GM04503 (cell line): ENCODE measurements at regions not wholly inside any gene's neighbourhood (a gene's known extent, or its start where the extent isn't known, plus 50 kb on each side); places are given as distances from the start of the nearest gene placed in this dataset.
"Not testable (repeated sequence)": the region's sequence is repeated elsewhere in the genome, so short reads cannot be mapped to it uniquely, and the experiment has no call there.

Experiments
- DNase-seq: peaks from one replicate; pipeline ENCODE4 v3.0.0-alpha.2; 2012; ENCODE audit warnings: low read depth

DNA sequence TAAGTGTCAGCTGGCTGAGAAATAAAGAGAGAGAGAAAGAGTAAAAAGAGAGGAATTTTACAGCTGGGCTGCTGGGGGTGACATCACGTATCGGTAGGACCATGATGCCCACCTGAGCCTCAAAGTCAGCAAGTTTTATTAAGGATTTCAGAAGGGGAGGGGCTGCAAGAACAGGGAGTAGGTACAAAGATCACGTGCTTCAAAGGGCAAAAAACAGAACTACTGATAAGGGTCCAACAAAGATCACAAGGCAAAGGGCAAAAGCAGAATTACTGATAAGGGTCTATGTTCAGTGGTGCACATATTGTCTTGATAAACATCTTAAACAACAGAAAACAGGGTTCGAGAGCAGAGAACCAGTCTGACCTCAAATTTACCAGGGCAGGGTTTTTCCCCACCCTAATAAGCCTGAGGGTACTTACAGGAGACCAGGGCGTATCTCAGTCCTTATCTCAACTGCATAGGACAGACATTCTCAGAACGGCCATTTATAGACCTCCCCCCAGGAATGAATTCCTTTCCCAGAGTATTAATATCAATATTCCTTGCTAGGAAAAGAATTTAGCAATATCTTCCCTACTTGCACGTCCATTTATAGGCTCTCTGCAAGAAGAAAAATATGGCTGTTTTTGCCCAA, 128.3 kb upstream of the PZP start:
- not testable (repeated sequence) for DNase-seq

DNA sequence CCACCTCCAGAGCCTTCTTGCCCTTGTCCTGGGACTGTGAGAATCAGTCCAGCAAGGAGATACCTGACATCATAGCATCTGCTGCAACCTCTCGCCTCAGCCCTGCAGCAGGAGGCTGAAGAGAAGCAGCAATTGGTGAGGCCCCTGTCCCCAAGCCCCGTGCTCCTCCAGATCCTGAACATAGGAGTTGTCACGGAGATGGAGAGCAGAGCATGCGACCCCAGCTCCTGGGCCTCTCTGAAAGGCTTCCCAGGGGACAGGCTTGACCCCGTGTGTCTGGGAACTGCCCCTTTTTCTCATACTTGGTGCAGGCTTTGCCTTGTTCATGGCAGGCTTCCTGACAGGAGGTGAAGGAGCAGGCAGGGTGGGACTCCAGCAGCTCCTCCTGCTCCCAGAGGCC, 127.7 kb upstream of the PZP start:
- no peak for DNase-seq

DNA sequence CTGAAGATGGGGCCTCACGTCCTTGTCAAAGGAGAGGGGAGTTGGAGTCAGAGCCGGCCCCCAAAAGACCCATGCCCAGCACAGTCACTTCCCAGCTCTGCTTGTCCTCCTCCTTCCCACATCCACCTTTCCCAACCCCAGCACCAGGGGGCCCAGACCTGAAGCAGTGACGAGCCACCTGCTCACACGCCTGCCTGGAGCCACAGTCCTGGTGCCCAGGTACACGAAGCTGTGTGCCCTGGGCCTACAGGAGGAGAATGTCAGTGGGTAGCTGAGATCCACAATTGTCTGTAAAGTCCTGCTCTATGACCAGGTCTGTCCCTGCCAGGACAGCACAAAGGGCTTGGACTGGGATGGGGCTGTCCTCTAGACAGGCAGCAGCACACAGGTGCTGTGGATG, 126.8 kb upstream of the PZP start:
- no peak for DNase-seq

DNA sequence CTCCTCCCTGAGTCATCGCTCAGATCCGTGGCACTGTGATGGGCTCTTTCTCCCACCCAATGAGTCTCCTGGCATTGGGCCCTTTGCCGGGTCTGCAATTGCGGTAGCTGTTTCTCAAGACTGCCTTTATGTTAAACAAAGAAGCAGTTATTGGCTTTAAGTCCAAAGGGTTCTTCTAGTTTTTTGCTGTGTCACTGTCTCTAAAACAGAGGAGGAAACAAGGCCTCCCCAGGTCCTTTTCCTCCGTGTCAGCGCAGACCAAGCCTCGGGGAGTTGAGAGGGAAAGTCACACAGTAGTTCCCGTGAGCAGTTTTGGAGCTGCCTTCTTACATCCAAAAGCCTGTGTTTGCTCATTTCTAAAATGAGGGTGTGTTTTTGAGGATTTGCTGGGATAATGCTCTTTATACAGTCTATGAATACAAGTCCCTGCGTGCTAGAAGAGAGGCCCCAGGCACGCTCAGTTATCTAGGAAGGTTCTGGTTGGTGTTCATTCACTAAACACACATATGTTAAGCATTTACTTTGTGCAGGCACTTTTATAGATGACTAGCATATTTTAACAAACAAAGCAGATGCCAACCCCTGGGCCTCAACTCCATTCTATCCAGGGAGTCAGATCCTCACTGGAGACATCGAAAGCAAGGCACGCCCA, 126.0 kb upstream of the PZP start:
- DNase-seq = no peak

DNA sequence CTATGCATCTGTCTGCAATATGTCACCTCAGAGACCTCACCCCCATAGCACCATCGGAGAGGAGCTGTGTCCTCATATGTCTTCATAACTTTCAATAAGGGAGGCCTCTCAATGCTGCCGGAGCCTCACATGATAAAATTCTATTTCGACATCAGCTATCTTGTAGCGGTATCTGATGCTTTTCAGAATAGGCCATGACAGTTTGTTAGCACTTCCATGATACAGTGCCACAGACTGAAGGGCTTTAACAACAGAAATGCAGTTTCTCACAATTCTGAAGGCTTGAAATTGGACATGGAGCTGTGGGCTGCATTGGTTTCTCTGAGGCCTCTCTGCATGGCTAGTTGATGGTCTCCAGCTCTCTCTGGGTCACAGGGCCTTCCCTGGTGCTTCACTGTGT, 125.0 kb upstream of the PZP start:
- no peak for DNase-seq

DNA sequence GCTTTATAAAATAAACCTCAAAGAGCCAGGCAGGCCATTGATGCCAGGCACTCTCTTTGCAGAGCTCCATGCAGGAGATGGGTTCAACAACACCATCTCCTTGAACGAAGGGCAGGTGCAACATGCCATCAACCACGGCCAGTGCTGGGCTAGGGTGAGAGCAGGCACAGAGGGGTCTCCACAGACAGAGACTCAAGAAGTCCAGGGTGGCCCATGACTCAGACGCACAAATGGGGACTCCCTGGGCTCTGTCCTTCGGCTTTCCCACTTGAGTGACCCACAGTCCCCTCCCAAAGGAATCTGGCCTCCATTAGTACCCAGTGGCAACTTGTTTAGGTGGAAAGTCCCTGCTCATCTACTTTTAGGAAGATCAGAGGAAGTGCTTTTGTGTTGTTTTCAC, 124.4 kb upstream of the PZP start:
- no peak for DNase-seq

DNA sequence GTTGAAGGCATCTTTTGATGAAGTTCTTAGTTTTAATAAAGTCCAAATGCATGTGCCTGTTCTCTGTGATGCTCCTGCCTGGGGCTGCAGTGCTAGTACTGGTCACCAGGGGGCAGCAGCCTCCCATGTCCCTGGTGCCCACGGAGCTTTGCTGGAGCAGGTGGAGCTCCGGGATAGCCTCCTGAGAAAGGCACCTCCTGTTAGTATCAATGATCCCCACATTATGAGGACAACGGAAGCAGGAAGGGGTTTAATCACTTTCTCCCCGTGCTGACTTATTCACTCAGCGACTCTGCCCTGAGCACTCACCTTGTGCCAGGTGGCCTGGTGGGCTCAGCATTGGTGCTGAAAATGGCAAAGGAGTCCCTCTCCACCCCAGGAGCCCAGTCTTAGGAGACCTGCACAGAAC, 123.0 kb upstream of the PZP start:
- no peak for DNase-seq

DNA sequence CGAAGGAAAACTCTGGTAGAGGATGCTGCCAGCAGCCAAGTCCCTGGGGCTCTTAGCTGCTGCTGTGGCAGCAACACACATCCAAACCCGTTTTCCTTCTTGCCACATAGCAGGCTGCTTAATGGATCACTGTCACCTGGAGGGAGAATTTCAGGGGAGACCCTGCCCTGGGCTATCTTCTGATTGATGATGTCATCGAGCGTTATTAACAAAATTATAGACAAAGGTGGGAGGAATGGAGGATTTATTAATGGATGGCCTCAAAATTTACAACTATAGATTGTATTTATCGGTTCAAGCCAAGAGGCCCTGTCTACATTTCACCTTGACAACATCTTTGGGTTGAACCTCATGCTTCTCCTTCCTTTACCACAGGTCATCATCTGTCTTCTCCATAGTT, 120.8 kb upstream of the PZP start:
- no peak for DNase-seq

DNA sequence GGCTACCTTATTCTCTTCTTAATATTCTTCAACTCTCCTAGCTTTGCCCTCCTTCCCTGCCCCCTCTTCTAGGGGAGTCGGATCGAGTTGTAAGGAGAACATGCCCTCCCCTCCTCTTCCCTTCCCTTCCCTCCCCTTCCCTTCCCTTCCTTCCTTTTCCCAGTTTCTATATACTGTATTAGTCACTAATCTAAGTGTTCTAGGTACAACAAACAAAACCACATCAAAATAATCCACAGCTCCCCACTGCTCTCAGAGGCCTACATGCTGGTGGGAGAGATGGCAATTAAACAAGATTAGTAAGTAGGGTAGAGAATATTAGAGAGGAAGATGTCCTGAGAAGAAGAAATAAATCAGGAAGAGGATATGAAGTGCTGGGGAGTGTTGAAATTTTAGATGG, 119.9 kb upstream of the PZP start:
- no peak for DNase-seq

DNA sequence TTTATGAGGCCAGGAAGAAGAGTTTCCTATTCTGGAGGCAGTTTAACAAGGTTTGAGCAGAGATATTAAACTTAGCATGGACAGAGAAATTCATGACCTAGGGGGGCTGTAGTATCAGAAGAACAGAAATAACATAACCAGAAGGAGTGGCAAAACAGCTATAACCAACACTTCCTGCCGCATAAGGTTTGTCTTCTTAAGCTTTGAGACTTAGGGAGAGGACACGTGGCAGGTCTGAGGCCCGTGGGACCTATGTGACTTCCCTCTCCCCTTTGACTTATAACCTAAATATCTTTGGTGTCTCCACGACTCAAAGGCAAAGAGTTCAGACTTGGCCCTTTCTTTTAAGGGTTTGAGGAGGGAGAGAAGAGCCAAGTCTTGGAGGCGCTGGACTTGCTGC, 119.1 kb upstream of the PZP start:
- no peak for DNase-seq

DNA sequence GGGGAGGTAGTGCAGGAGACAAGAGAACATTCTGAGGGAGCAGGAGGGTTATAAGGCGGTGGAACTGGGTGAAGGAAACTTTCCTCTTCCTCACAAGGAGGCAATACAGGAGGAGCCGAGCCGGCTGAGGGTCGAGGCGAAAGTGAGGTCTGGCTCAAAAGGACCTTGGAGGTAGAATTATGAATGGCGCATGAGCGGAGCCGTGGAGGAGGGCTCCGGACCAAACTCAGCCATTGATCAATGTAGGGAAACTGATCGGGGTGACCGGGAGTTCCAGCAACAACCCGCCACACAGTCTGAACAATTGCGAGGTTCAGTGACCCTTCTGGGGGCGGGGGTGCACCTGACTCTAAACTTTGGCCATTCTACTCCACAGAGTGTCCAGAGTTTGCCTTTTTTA, 118.7 kb upstream of the PZP start:
- not testable (repeated sequence) for DNase-seq

DNA sequence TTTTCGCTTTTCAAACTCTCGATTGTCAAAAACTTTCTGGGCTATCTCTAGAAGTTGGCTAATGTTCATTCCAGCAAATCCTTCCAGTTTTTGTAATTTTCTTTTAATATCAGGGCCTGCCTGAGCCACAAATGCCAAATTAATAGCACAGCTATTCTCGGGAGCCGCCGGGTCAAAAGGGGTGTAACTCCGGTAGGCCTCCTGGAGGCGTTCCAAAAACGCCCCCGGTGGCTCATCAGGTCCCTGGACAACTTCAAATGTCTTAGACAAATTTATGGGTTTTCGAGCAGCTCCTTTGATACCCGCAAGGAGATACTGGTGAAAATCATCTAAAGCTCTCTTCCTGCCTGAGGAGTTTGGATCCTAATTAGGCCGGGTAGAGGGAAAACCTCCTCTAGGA, 117.9 kb upstream of the PZP start:
- no peak for DNase-seq

DNA sequence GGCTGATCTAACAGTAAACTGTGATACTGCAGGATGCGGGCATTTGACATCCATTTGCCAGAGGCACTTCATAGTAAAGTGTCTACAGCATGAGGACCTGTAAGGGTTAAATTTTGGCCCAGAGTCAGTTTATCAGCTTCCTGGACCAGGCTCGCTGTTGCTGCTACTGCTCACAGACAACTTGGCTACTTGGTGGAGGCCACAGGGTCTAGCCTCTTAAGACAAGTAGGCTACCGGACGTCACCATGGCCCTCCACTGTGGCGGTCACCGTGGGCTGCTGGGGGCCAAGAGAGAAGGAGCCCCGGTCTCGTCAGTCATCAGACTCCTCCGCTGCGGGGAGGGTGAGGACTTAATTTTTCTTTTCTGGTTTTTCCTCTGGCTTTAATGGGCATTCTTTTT, 117.3 kb upstream of the PZP start:
- DNase-seq = no peak

DNA sequence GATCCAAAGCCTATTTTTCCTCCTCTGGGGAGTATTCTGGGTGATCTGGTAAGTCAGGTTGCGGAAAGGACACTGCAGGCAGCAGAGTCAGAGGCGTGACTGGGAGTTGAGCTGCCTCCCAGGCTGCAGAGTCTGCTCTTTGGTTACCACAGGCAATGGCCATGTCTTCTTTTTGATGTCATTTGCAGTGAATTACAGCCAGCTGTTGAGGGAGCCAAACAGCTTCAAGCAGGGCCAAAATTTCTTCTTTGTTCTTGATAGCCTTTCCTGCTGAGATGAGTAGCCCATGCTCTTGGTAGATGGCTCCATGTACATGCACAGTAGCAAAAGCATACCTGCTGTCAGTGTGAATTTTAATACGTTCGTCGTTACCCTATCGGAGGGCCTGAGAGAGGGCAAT, 116.6 kb upstream of the PZP start:
- no peak for DNase-seq

DNA sequence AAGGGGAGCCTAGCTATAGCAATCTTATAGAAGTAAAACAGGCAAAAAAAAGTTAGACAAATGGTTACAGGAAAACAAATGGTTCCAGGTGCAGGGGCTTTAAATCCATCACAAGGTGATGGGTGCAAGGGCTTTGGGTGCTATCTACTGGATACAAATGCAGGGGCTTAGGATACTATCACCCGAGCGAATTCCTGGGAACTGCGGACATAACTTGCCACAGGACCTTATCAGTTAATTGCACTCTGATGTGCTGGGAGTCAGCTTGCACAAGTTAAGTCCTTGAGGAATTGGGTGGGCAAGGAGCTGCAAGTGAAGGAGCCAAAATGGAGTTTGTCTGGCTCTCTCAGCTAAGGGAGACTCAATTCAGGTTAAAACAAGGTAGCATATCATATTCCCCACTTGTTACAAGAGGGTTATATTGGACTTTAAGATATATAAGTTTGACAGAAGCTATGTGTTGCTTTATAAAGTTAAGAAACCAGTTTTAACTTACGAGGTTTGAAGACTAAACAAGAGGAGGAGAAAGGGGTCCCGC, 115.0 kb upstream of the PZP start:
- DNase-seq = no peak

DNA sequence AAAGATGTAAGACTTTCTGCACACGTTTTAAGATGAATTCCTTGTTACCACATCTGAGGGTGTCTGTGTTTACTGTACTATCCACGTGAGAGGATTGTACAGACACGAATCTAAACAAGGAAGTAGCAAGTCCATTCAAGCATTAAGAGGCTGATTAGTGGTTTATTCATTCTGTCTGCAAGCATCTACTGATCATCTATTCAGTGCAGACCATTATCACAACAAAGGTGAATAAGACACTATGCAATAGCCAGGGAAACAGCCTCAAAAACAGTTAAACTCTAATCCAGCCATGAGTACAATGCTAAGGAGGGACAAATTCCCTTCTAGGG, 111.6 kb upstream of the PZP start:
- DNase-seq = no peak

DNA sequence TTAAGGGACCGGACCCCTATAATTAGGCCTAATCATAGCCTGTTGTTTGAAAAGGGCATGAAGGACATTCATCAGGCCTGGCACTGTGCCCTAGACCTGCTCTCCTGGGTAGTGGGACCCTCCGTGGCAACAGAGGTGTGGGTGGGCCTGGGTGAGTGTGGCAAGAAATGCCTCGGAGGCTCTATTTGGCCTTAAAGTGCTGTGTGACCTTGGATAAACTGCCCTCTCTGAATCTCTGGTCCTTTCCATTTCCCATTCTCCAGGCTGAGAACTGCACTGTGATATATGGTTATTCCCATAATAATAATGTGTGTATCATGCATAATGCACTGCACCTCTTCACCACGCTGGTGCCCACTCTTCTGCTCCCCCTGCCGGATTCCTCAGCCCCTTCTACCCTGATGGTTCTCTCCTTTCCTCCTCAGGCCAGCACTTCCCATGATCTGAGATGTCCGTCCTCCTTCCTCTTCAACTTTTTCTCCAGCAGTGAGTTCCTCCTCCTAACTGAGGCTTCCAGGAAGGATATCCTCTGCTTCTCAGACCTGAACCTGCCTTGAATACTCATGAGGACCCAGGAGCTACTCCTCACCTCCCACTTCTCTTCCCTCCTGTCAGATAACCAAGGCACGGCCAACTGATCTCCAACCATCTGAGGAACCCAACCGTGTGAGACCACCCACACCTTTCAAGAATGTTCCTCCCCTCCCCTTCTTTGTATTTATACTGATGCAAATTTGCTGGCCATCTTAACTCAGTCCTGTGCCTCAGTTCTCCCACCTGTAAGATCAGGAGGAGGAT, 111.0 kb upstream of the PZP start:
- no peak for DNase-seq

DNA sequence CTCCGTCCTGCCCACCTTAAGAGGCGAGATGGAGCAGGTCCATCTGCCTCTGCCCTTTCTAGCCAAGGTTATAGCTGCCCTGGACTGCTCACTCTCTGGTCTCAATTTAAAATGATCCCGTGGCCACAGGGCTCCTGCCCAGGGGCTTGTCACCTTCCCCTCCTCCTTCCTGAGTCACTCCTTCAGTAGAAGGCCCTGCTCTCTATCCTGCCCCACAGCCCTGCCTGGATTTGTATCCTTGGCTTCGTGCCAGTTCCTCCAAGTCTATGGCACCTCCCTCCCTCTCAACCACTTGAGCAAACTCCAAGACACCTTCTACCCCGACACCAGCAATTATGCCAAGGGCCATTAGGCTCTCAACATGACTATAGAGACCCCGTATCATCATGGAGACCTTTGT, 105.3 kb upstream of the PZP start:
- DNase-seq = not testable (repeated sequence)

DNA sequence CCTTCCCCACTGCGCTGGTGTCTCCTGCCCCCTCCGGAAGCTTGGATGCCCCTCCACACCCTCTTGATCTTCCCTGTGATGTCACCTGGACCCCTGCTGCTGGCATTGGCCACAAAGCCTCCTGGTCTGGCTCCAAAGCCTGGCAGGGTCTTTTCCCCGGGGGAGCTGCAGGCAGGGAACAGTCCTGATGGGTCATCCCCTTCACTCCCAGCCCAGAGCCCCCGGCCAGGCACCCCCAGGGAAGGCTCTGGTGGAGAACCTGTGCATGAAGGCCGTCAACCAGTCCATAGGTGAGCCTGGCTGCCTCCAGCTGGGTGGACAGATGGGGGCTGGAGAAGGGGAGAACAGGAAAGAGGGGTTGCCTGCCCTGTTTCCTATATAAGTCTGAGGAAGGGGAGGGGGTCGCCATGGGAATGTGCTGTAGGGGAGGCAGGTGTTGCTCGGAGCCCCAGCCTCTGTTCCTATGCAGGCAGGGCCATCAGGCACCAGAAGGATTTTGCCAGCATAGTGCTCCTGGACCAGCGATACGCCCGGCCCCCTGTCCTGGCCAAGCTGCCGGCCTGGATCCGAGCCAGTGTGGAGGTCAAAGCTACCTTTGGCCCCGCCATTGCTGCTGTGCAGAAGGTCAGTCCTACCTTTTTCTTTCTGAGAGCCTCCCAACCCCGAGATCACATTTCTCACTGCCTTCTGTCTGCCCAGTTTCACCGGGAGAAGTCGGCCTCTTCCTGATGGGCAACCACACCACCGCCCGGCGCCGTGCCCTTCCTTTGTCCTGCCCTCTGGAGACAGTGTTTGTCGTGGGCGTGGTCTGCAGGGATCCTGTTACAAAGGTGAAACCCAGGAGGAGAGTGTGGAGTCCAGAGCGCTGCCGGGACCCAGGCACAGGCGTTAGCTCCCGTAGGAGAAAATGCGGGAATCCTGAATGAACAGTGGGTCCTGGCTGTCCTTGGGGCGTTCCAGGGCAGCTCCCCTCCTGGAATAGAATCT, 104.5 kb upstream of the PZP start:
- not testable (repeated sequence) for DNase-seq

DNA sequence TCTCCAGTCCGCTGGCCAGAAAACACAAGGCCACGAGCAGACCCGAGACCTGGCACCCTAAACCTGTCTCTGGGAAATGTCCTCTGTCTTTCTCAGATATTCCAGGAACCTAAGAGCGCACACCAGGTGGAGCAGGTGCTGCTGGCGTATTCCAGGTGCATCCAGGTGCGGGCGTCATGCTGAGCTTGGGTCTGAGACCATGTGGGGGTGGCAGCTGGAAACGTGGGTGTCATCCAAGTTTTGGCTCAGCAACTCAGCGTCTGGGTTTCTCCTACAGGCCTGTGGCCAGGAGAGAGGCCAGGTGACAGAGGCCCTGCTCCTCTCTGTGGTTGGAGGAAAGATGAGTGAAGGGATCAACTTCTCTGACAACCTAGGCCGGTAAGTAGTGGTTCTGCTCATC, 103.3 kb upstream of the PZP start:
- DNase-seq = not testable (repeated sequence)

DNA sequence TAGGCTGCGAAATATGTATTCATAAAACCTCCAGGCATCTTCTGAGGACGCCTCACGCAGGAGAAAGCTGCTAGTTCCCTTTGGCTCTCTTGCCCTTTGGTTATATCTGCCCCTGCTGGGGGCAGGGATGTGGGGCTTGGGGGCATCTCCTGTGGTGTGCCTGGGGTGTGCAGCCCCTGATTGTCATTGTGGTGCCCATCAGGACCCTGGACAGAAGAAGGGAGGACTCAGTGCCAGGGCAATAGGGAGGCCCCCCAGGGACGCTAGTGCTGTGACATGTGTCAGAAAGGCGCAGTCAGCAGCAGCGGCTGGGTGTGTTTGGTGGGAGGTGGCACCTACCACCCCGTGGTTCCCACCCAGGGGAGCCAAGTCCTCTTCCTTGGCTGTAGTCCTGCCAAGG, 102.5 kb upstream of the PZP start:
- not testable (repeated sequence) for DNase-seq

DNA sequence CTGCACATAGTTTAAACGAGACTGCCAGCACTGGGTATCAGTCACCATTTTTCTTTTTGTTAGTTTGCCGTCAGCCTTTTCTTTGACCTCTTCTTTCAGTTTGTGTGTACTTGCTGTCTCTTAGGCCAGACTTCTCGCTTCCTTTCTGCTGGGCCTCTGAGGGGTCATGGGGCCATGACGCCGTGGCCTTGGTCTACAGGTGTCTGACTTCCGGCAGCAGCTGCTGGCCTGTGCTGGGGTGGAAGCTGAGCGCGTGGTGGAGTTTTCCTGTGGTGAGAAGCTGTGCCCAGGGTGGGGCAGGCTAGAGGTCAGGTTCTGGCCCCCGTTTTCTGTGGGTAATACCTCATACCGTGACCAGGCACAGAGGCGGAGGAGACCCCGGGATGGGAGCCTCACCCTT, 101.6 kb upstream of the PZP start:
- not testable (repeated sequence) for DNase-seq
